Fibroblast of skin of right quadriceps (primary cell): ENCODE measurements at regions not wholly inside any gene's neighbourhood (a gene's known extent, or its start where the extent isn't known, plus 50 kb on each side); places are given as distances from the start of the nearest gene placed in this dataset.
"Not testable (repeated sequence)": the region's sequence is repeated elsewhere in the genome, so short reads cannot be mapped to it uniquely, and the experiment has no call there.

Source experiments
- DNase-seq: peaks from one replicate; pipeline ENCODE4 v3.0.0-alpha.2; 2013

DNA sequence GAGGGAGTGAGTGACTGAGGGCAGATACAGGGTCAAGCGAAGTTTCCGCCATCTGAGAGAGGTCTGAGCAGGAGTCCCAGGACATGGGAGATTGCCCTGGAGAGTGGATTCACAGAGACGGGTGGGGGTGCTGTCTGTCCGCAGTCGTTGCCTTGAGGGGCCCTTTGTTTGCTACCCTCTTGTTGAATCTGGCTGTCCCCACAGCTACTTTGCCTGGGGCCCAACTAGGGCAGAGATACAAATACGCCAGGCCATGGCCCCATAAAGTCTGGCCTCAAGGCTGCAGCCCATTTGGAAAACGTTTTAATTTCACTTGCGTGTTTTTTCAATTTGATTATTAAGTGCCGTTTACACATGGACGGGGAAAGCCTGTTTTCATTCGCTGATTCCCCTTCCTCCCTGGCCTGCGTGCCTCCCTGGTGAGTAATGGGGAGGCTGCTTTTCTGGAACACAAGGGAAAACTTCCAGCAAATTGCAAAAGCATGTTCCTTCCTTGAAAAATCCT, 134.4 kb downstream of the SMIM20 start:
- peak; percentile 93 for DNase-seq

DNA sequence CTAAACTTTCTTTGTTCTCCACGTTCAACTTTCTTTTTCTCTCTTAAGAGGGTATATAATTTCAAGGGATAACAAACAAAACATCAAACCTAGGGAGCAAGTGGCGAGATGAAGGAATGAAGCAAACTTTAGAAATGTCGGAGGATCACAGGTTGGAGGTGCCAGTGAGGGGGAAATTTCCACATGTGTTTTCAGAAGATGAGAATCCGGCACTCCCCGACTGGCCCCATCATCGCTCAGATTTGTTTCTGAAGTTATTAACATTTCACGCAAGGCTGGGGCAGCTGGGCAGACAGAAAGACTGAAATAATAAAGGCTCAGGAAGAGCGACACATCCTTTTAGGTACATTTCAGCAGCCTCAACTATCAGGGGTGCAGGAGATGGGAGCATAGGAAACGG, 134.9 kb downstream of the SMIM20 start:
- DNase-seq = peak; percentile 56

DNA sequence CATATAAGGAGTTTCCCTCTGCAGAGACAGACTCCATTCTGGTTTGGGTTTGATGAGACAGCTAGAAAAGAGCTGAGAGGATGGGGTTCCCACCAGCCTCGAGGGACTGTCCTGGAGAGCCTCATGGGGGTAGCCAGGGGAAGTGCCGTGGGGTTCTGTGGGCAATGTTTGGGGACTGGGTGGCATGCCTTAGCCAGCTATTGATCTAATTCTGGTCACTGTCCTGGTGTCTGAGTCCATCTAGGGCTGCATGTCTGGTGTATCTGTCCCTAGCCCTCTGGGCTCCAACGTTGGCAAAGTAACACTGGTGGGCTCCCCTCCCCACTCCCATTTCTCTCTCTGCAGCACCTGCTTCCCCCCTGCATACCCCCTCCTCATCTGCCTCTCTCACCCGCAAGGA, 135.4 kb downstream of the SMIM20 start:
- no peak for DNase-seq

DNA sequence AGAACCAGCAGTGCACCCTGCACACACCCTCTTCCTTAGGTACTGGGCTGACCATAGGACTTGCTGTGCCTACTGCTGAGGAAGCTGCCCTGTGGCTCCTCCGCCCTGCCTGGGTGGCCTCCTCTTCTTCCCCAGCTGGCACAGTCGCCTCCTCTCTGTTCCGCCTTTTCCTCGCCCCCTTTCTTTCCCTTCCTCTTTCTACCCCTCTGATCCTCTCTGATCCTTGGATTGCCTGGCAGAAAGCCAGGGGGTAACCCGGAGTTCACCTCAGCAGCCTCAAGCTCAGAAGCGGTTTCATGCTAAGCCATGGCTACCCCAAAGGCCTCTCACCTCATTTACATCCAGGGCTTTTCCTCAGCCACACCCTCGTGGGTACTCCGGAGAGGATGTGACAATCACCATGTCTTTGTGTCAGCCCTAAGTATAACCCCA, 136.2 kb downstream of the SMIM20 start:
- DNase-seq = no peak

DNA sequence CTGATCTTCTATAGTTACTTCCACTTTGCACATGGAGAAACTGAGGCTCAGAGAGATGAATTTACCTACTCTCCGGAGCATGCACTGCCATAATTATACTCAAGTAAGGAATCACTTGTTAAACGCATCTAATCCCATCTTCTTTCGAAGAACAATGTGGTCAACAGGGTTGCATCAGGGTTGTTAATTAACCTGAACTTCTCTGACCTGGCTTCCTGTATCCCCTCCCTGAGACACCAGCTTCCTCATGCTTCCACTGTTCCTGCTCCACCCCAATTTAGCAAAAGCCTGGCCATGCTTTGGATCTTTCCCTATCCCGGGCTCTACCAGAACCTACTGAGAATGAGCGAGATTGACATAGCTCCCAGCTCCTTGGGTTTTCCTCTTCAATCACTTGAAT, 136.7 kb downstream of the SMIM20 start:
- no peak for DNase-seq

DNA sequence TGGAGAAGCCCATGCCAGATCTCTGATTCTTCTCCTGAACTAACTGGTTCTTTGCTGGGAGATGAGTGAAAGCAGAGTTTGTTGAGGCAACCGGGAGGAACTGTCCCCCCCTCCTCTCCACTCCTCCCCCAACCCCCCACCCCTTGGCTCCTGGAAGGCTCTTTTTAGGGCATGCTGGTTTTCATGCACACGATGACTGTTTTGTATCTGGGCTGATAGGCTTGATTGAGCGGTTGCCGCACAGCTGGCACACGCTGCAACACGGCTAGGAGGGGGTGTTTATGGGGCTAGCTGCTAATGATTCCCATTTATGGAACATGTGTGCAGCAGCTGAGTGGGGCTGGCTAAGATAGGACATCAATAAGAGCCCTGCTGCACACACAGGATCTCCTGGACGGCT, 137.2 kb downstream of the SMIM20 start:
- DNase-seq = peak; percentile 53

DNA sequence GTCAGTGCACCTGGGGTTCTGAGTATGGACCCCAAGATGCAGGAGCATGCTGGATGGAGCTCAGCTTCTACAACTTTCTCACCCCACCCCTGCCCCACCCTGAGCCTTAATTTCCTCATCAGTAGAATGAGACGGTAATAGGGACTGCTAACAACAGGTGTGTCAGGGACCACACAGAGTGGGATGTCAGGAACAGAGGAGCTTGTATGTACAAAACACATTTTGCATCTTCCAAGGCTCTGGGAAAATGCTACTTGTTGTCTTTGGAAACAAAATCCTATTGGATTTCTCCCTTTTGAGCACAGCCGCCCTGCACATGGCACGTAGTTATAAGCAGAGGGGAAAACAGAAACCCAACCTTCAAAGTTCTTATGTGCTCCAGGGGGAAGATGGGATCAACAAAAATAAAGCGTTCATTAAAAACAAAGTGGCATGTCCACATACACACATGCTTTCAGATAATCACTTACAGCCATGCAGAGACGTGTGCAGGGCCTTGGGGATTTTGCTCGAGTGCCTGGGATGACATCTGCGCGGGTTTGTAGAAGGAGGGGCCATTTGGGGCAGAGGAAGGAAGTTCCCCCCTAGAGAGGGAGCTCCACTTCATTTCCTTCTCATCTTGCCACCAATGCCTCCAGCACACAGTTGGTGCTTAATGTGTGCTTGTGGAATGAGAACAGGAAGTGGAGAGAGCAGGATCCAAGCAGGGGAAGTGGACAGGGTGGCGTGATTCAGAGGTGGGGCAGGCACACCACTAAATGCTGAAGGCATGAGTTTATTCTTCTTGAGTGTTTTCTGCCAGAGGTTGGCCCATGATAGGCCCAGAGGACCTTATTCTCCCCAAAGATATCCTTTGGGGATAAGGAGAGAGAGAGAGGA, 138.9 kb downstream of the SMIM20 start:
- peak; percentile 12 for DNase-seq

DNA sequence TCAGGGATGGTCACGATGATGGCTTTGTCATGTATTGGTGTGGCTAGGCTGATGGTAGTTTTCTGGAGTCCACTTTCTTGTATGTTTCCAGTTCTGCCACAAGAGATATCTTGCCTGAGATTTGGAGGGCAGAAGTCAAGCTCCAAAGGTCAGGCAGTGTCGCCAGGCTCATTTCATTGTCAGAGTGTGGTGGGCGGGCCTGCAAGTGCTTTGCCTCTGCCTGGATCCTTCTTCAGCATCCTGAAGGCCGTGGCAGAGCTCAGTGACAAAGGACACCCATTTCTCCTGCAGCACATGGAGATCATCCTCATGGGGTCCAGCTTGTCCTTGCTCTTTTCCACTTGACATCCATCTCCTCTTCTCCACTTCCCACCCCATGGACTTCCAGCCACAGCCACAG, 139.7 kb downstream of the SMIM20 start:
- DNase-seq = no peak

DNA sequence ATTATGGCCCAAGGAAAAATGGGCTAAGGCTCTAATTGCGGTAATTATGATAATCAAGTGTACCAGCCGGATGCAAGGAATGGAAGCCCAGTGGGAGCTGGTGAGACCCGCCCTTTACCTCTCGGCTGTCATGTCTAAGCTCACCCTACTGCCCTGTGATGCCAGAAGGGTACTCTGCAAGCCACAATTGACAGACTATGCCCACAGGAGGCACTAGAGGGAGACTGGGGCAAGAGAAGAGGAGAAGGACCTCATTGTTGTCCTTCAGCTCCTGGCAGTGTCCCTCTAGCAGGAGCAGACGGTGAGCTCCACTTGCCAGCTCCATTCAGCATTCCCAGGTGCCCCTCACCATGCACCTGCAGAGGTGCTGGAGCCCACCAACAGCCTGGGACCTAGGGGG, 141.8 kb downstream of the SMIM20 start:
- DNase-seq = no peak

DNA sequence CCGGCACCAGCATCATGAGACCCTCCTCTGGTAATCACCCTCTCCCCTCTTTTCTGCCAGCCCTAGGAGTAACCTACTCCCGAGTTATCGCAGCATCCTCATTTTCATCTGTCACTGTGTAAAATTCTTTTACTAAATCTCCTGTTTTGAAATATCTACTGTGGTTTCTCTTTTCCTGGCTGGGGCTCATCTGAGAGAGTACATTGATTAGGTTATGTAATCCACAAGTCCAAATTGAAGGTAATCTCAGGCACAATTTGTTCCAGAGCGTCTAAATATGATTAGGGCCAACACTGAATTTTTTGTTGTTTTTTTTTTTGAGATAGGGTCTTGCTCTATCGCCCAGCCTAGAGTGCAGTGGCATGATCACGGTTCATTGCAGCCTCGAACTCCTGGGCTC, 142.4 kb downstream of the SMIM20 start:
- DNase-seq = no peak

DNA sequence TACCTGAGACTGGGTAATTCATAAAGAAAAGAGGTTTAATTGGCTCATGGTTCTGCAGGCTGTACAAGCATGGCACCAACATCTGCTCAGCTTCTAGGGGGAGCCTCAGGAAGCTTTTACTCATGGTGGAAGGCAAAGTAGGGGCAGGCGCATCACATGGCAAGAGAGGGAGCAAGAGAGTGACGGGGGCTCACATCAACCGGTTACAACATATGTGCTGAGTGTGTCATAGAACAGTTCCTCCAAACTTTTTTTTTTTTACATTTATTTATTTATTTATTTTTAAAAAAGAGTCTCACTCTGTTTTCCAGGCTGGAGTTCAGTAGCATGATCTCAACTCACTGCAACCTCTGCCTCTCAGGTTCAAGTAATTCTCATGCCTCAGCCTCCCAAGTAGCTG, 143.8 kb downstream of the SMIM20 start:
- DNase-seq = not testable (repeated sequence)

DNA sequence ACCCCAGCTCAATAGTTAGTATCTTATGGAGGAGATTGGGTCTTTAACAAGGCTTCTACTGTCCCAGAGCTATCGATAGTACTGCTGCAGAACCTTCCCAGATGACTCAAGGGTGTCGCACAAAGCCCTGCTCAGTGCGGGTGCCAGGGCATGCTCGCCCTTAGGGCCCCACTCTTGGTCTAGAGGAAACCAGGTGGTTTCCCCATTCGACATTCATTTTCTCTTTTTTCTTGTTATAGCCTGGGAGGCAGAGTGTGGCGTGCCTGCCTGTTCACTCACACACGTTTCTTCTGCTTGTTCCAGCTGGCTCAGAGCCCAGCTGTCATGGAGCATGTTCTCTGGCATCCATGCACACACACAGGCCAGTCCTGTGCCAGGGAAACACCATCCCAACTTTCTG, 144.5 kb downstream of the SMIM20 start:
- DNase-seq = no peak

DNA sequence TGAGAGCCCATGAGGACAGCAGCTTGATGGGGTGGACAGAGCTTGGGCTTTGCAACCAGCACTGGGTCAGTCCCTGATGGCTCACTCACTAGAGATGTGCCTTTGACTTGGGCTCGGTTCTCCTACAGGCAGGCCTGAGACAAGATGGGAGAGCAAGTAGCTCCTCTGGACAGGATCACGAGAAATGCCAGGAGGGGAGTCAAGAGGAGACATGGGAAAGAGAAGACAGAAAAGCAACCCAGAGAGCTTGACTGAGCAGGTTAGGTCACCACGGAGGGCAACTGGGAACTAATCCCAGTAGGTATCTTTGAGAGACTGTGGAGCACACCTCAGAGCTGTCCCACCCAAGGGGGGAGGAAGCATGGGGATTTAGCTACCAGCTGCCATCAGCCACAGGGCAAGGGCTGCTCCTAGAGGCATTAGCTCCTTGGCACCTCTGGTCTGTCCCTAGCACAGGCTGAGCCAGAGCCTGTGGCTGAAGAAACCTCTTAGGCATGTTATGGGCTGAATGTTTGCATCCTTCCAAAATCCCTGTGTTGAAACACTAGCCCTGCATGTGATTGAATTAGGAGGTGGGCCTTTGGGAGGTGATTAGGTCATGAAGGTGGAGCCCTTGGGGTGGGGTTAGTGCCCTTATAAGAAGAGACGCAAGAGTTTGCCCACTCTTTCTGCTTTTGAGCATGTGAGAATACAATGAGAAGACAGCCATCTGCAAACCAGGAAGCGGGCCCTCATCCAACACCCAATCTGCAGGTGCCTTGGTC, 145.6 kb downstream of the SMIM20 start:
- no peak for DNase-seq

DNA sequence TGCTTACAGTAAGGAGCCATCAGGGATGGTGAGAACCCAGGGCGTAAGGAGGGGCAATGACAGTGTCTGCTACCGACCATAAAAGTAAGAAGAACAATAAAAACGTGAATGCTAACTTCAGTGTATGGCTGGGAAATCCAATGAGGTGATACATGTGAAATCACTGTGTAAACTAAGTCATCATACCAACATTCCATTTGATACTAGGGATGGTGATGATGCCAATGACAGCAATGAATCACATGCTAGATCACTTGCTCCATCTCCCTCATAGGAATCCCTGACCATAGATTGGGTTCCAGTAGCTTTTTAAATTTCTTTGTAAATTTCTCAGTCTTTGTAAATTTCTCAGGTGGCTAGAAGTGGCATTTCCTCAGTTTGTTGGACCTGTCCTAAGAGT, 146.3 kb downstream of the SMIM20 start:
- peak; percentile 23 for DNase-seq

DNA sequence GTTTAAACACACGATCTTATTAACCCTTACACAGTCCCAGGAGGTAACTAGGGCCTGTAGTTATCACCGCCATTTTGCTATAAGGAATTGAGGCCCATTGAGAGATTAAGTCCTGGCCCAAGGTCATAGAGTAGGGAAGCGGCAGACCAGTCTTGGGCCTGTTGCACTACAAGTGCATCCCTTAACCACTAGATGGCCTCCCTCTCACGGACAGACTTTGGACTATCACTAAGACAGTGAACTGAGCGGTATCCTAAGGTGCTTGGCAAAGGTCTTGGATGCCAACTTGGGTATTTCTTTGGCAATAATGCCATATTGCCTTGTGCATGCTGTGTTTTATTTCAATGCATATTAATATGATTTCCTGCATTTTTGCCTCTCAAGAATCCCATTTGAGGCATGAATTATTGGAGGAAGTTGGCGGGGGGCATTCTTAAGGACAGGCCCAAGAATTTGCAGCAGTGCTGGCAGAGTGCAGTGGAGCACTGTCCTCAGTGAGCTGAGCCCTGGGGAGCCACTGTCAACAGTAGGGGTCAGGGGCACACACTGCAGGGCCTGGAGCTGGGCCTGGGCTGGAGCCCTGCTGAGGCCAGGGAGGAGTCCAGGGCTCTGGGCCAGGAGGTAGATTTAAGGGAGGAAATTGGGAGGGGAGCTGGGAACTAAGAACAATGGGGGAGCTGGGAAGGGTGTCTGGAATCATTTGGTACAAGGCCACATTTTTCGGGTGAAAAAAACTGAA, 147.4 kb downstream of the SMIM20 start:
- DNase-seq = peak; percentile 23

DNA sequence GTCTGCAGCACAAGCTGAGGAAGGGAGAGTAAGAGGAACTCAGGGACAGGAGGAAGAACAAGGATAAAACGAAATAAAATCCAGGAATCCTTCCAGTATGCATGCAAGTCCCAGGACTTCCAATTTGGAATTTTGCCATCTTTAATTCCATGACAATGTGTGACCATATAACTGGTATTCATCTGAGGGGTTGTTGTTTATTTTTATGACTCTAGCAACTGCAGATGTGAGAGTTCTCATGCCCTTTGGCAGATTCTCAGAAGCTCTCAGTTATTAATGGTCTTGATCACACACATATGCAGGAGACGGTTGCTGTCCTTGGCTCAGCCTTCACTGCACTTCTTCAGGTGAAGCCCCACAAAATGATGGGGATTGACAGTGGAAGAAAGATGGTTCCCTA, 148.2 kb downstream of the SMIM20 start:
- peak; percentile 54 for DNase-seq

DNA sequence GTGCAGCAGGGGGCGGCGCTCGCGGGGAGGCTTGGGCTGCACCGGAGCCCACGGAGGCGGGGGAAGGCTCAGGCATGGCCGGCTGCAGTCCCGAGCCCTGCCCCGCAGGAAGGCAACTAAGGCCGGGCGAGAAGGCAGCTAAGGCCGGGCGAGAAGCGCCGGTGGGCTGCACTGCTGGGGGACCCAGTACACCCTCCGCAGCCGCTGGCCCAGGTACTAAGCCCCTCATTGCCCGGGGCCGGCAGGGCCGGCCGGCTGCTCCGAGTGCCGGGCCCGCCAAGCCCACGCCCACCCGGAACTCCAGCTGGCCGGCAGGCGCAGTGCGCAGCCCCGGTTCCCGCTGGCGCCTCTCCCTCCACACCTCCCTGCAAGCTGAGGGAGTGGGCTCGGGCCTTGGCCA, 150.0 kb downstream of the SMIM20 start:
- DNase-seq = not testable (repeated sequence)

DNA sequence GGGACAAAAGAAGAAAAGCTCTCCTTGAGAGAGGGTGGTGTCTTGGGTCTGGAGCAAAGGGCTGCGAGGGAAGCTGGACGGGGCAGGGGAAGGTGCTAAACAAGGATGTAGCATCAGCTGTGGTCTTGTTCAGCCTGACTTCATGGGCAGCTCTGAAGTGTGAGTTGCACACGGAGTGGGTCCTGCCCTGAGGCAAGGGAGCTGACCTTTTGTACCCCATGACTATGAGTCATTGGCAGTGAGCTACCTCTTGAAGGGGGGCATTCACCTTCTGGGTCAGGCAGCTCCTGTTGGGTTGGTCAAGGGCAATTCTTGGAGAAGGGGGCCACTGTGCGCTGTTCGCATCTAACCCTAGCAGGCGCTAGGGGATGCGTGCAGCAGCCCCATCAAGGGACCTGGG, 151.8 kb downstream of the SMIM20 start:
- DNase-seq = no peak

DNA sequence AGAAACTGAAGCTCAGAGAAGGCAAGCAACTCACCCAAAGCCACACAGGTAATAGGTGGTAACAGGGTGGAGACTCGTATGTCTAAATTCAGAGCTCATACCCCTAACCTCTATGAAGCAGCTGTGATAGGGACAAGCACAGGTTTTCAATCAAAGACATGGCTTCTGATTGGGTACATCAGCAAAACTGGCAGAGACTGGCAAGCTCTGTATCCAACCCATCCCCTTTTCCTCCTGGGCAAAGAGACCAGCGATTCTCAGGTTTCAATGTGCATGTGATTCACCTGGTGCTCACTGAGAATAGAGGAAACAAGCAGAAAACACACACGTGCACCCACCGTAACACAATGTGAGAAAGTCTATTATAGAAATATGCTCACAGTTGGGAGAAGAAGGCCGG, 153.0 kb downstream of the SMIM20 start:
- DNase-seq = no peak

DNA sequence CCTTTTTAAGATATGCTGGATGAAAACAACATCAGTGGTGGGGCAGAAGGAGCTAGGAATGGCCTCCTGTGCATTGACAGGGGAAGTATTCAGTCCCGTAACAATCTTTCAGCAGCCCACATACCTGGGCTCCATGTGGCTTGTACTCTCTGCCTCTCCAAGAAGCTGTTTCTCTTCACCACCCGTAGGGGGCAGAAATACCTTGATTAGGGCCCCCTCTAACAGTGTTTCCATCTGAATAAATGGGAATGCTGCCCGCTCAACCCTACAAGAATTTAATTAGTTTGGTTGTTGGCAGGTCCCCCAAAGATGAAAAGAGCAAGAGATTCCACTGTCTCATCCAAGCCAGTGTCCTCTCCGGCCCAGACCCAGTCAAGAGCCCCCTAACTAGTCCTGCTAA, 155.2 kb downstream of the SMIM20 start:
- DNase-seq = peak; percentile 18

DNA sequence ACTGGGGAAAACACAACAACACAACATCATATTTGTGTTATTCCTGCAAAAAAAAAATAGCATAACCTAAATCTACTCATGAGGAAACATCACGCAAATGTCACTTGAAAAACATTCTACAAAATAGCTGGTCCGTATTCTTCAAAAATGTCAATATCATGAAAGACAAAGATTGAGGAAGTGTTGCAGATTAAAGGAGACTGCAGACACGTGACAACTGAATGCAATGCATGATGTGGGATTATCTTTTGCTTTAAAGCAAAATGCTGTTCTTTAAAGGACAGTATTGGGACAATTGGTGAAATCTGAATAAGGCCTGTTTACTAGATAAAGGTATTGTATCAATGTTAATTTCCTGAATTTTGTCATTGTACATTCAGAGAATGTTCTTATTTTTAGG, 157.7 kb downstream of the SMIM20 start:
- DNase-seq = no peak

DNA sequence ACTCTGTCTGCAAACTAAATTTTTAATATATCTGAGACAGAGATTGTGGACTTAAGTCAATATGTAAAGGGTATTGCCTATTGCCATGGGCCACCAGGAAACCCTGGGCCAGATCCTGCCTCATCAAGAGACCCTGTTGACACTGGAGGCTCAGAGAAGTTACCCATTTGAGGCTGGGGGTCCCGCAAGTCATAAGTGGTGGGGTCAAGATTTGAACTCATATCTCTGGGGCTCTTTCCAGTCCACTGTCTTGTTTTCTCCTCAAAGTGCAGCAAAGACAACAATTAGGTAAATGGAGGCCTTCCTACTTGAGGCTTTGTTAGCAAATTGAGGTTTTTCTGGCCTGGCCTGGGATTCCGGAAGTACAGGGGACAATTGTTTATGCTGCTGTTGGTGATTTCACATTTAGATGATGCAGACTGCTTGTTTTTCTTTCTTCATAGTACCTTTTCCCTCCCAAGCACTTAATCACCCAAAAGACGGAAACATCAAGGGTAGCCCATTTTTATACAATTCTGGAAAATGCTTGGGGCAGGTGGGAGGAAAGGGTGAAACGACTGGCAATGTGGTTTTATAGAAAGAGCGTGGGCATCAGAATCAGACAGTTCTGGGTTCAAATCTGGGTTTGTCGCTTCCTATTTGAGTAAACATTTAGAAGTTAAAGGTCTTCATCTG, 160.0 kb downstream of the SMIM20 start:
- no peak for DNase-seq
